Small intestine (tissue), 7 donors: ENCODE measurements at regions not wholly inside any gene's neighbourhood (a gene's known extent, or its start where the extent isn't known, plus 50 kb on each side); places are given as distances from the start of the nearest gene placed in this dataset.

Experiments used
- DNase-seq, 2 donors: peaks; one replicate each; pipeline versions ENCODE4 v3.0.0 to v3.0.0-alpha.2; 2013
- FAIRE-seq: peaks from 2 replicates; lab custom pipeline; 2012; peaks lifted over from hg19 to GRCh38; lab: Jason Lieb, UNC
- H3K27ac ChIP-seq, 3 donors: one replicate each; pipeline ENCODE4 v1.5.1; 2013; ENCODE audit warnings: low read length in 2 of 3, mild to moderate bottlenecking in 2 of 3, control low read depth in 1 of 3, inconsistent platforms in 1 of 3, low read depth in 1 of 3, moderate library complexity in 1 of 3
- H3K27me3 ChIP-seq, 3 donors: one replicate each; pipeline ENCODE4 v1.6.1; 2013; ENCODE audit warnings: low read length in 3 of 3, inconsistent platforms in 1 of 3; ENCODE audit not compliant: control insufficient read depth in 3 of 3, insufficient read depth in 3 of 3
- H3K36me3 ChIP-seq, 3 donors: one replicate each; pipeline ENCODE4 v1.6.1; 2013; ENCODE audit warnings: low read length in 3 of 3, inconsistent platforms in 1 of 3, low read depth in 1 of 3, mild to moderate bottlenecking in 1 of 3, moderate library complexity in 1 of 3; ENCODE audit not compliant: control insufficient read depth in 3 of 3, insufficient read depth in 2 of 3
- H3K4me1 ChIP-seq, 3 donors: one replicate each; pipeline ENCODE4 v1.6.1; 2013; ENCODE audit warnings: low read length in 2 of 3, inconsistent platforms in 1 of 3, low read depth in 1 of 3, mild to moderate bottlenecking in 1 of 3, moderate library complexity in 1 of 3; ENCODE audit not compliant: control insufficient read depth in 3 of 3, insufficient read depth in 2 of 3
- H3K4me3 ChIP-seq, 3 donors: one replicate each; pipeline ENCODE4 v1.5.1; 2013; ENCODE audit warnings: low read length in 3 of 3, control low read depth in 1 of 3, inconsistent platforms in 1 of 3, low read depth in 1 of 3, mild to moderate bottlenecking in 1 of 3, moderate library complexity in 1 of 3
- H3K9me3 ChIP-seq, 2 donors: one replicate each; pipeline ENCODE4 v1.6.1; 2013; ENCODE audit warnings: low read depth in 1 of 2, low read length in 1 of 2; ENCODE audit not compliant: control insufficient read depth in 2 of 2, insufficient read depth in 1 of 2
- WGBS, 3 donors: extraction: QIAGEN DNeasy Blood & Tissue Kit; methylation state at CpG; one replicate each; pipeline ENCODE4 v1.1.7; 2013; 5-methylcytosine and 5-hydroxymethylcytosine counted together
- donor health status: healthy with polysubstance abuse.
- donor health status: control.
- donor health status: control.
- donor health status: Bipolar disorder and iron deficiency.
- donor health status: healthy.

GRCh38 chr7:131130324-131130723, 197.4 kb upstream of the MKLN1 start:
- WGBS, 3 donors, result 68 to 77% (median 76%) methylated on average over 4 of the region's 4 CpGs
- no peaks in the 10 kb centered on the region for H3K9me3 ChIP-seq

GRCh38 chr7:131131012-131131745, 196.5 kb upstream of the MKLN1 start:
- FAIRE-seq (no peak), DNase-seq (no peak)
- Histone ChIP-seq H3K4me3 (no peak overlapping the region), H3K4me1 (no peaks in the 10 kb centered on the region), H3K36me3 (no peaks in the 10 kb centered on the region), H3K27ac (no peak overlapping the region), H3K9me3 (no peaks in the 10 kb centered on the region), H3K27me3 (no peaks in the 10 kb centered on the region)
- 94 to 95% (median 95%) methylated on average over 6 of the region's 6 CpGs for WGBS, 3 donors

More at GRCh38 chr7:131130324-131130723, 197.4 kb upstream of the MKLN1 start:
- Histone ChIP-seq H3K27me3 (no peaks in the 10 kb centered on the region), H3K36me3 (no peaks in the 10 kb centered on the region), H3K4me1 (no peaks in the 10 kb centered on the region), H3K4me3 (no peak overlapping the region), H3K27ac (no peak overlapping the region)
- DNase-seq (no peak), FAIRE-seq (no peak)

- FAIRE-seq, result no peak
- no peaks in the 10 kb centered on the region for H3K36me3 ChIP-seq
- H3K4me3 ChIP-seq, result no peak overlapping the region
- DNase-seq, result no peak
- no peaks in the 10 kb centered on the region for H3K27me3 ChIP-seq
- H3K4me1 ChIP-seq, result no peaks in the 10 kb centered on the region
- no peak overlapping the region for H3K27ac ChIP-seq
- 85 to 87% (median 87%) methylated on average over 3 of the region's 3 CpGs for WGBS, 3 donors
- H3K9me3 ChIP-seq, result no peaks in the 10 kb centered on the region
Measured at GRCh38 chr7:131131746-131132431, 195.8 kb upstream of the MKLN1 start.

GRCh38 chr7:131139462-131139861, 188.2 kb upstream of the MKLN1 start:
- DNase-seq (no peak), FAIRE-seq (no peak)
- Histone ChIP-seq H3K9me3 (no peaks in the 10 kb centered on the region), H3K27ac (no peak overlapping the region), H3K4me1 (no peaks in the 10 kb centered on the region), H3K27me3 (no peaks in the 10 kb centered on the region), H3K4me3 (no peak overlapping the region), H3K36me3 (no peaks in the 10 kb centered on the region)

- Histone ChIP-seq H3K36me3 (no peaks in the 10 kb centered on the region), H3K4me1 (no peaks in the 10 kb centered on the region), H3K9me3 (no peaks in the 10 kb centered on the region), H3K4me3 (no peak overlapping the region), H3K27ac (no peak overlapping the region), H3K27me3 (no peaks in the 10 kb centered on the region)
- 91 to 94% (median 92%) methylated on average over 6 of the region's 6 CpGs for WGBS, 3 donors
- DNase-seq, result no peak
- FAIRE-seq, result no peak
Measured at GRCh38 chr7:131141443-131141967, 186.2 kb upstream of the MKLN1 start.

- Histone ChIP-seq H3K36me3 (no peaks in the 10 kb centered on the region), H3K9me3 (no peaks in the 10 kb centered on the region), H3K27ac (no peak overlapping the region), H3K4me1 (no peaks in the 10 kb centered on the region), H3K4me3 (no peak overlapping the region), H3K27me3 (peaks cover 0 to 2% (median 0%) of the 10 kb centered on the region in 3 donors)
- WGBS, 3 donors, result 87 to 95% (median 92%) methylated on average over 4 of the region's 4 CpGs
- no peak for DNase-seq
- no peak for FAIRE-seq
Measured at GRCh38 chr7:131143869-131144268, 183.8 kb upstream of the MKLN1 start.

GRCh38 chr7:131145026-131145425, 182.7 kb upstream of the MKLN1 start:
- no peak for FAIRE-seq
- 84 to 88% (median 86%) methylated on average over 8 of the region's 8 CpGs for WGBS, 3 donors
- Histone ChIP-seq H3K9me3 (no peaks in the 10 kb centered on the region), H3K36me3 (no peaks in the 10 kb centered on the region), H3K4me3 (no peak overlapping the region), H3K4me1 (no peaks in the 10 kb centered on the region), H3K27ac (no peak overlapping the region), H3K27me3 (peaks cover 0 to 5% (median 0%) of the 10 kb centered on the region in 3 donors)
- DNase-seq, result no peak

GRCh38 chr7:131145770-131146169, 181.9 kb upstream of the MKLN1 start:
- 57 to 64% (median 58%) methylated on average over 3 of the region's 3 CpGs for WGBS, 3 donors
- Histone ChIP-seq H3K36me3 (no peaks in the 10 kb centered on the region), H3K4me1 (no peaks in the 10 kb centered on the region), H3K4me3 (no peak overlapping the region), H3K27ac (no peak overlapping the region), H3K27me3 (peaks cover 0 to 5% (median 0%) of the 10 kb centered on the region in 3 donors), H3K9me3 (no peaks in the 10 kb centered on the region)
- DNase-seq (no peak), FAIRE-seq (no peak)
